ENCODE measurements at regions not wholly inside any gene's neighbourhood (a gene's known extent, or its start where the extent isn't known, plus 50 kb on each side); places are given as distances from the start of the nearest gene placed in this dataset.

DNA sequence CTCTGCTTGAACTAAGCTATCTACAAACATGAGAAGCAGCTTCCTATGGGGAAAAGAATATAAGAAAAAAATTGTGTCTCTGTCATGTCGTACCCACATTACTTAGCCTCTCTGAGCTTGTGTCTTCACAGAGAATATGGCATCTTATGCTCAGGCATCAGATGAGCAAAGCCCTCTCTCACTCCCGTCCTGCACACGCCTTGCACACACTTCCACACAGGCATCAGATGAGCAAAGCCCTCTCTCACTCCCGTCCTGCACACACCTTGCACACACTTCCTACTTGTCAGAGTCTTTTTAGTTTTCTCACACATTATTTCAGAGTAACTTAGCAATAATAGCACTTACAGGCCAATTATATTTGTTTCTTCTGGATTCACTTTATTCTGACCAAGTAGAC lies 79.0 kb upstream of the DUSP22 start:
- TF ChIP-seq, protein P1, sequence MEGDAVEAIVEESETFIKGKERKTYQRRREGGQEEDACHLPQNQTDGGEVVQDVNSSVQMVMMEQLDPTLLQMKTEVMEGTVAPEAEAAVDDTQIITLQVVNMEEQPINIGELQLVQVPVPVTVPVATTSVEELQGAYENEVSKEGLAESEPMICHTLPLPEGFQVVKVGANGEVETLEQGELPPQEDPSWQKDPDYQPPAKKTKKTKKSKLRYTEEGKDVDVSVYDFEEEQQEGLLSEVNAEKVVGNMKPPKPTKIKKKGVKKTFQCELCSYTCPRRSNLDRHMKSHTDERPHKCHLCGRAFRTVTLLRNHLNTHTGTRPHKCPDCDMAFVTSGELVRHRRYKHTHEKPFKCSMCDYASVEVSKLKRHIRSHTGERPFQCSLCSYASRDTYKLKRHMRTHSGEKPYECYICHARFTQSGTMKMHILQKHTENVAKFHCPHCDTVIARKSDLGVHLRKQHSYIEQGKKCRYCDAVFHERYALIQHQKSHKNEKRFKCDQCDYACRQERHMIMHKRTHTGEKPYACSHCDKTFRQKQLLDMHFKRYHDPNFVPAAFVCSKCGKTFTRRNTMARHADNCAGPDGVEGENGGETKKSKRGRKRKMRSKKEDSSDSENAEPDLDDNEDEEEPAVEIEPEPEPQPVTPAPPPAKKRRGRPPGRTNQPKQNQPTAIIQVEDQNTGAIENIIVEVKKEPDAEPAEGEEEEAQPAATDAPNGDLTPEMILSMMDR (IDR thresholded peaks at IDR 0.05; ENCODE audit: control insufficient read depth, extremely low read depth, insufficient read depth) = no peak
- DNase-seq (ENCODE audit: low read depth) = no peak

DNA sequence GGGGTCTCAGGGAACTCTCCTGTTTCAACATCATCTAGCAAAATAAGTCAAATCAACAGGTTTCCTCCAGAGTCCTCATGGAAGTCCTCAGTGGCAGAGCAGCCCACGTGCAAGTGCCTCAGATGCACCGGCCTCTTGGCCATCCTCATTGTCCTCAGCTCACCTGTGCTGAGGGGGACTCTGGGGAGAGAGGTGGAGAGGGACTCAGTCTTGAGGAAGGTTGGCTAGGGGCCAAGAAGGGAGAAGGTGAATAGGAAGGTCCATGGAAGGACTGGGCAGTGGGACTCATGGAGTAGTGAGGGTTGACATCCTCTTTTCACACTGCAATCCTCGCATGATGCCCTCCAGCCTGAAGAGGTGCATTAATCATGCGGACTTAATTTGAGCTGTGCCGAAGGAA lies 77.9 kb upstream of the DUSP22 start:
- TF ChIP-seq, protein P1 (IDR thresholded peaks at IDR 0.05; ENCODE audit: control insufficient read depth, extremely low read depth, insufficient read depth) = no peak
- no peak for DNase-seq (ENCODE audit: low read depth)
- H3K4me3 ChIP-seq (ENCODE audit: low read depth, low read length) = no peak overlapping the region

More for the DNA sequence above, 79.0 kb upstream of the DUSP22 start:
- H3K4me3 ChIP-seq (ENCODE audit: low read depth, low read length) = no peak overlapping the region

DNA sequence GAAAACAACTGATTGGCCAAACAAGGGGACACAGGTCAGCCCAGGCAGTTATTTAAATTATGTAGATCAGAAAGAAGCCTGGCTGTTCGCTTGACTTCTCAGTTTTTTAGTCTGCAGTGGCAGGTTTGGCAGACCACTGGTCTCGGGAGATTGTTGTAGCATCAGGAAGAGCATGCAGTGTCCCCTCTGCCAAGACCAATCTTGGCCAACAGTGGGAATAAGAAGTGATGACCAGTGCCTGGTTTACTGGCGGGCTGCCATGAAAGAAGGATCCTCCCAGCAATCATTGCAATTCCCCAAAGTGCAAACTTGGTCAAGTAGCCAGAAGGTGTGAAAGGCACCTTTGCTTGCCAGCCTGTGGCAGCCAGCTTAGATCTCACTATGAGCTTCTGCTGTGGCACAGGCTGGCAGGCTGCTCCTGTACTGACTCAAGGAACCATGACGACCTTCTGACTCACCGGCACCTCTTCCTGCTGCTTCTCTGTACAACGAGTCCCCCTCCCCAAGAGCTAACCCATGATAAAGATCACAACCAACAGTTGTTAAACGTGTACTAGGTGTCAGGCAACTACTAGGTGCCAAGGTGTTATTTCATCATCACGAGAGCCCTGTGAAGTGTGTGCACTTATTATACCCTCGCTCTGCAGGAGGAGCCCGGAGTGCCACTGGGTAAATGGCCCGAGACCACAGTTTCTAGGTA lies 76.8 kb upstream of the DUSP22 start:
- TF ChIP-seq, protein P1 (IDR thresholded peaks at IDR 0.05; ENCODE audit: control insufficient read depth, extremely low read depth, insufficient read depth) = no peak
- peak; percentile 37 for DNase-seq (ENCODE audit: low read depth)
- H3K4me3 ChIP-seq (ENCODE audit: low read depth, low read length) = no peak overlapping the region

DNA sequence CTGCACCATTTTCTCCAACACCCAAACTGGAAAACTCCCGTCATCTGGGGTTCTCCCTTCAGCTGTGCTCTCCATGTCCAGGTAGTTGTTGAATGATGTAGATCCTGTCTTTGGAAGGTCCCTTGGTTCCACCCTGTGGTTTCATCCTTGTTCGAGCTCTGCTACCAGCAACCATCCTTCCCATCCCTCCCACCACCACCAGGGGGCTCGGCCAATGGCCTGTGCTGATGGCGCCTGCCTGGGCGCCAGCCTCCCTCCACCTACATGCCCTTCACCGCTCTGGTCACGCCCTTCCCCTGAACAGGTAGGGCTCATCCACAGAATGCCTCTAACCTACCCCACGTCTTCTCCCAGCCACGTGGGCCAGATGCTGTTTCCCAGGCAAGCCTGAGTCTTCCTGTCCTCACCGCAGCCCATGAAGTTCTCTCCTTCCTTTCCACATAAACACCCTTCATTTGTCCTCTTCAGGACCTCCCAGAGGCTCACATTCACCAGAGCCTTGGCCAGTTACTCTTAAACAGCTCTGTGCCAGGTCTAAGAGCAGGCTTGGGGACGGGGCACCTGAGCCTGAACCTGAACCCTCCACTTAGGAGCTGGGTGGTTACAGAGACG lies 75.1 kb upstream of the DUSP22 start:
- no peak overlapping the region for H3K4me3 ChIP-seq (ENCODE audit: low read depth, low read length)
- TF ChIP-seq, protein P1 (IDR thresholded peaks at IDR 0.05; ENCODE audit: control insufficient read depth, extremely low read depth, insufficient read depth) = peak; percentile 33; the same call in 1 of the 2 replicates
- no peak for DNase-seq (ENCODE audit: low read depth)

DNA sequence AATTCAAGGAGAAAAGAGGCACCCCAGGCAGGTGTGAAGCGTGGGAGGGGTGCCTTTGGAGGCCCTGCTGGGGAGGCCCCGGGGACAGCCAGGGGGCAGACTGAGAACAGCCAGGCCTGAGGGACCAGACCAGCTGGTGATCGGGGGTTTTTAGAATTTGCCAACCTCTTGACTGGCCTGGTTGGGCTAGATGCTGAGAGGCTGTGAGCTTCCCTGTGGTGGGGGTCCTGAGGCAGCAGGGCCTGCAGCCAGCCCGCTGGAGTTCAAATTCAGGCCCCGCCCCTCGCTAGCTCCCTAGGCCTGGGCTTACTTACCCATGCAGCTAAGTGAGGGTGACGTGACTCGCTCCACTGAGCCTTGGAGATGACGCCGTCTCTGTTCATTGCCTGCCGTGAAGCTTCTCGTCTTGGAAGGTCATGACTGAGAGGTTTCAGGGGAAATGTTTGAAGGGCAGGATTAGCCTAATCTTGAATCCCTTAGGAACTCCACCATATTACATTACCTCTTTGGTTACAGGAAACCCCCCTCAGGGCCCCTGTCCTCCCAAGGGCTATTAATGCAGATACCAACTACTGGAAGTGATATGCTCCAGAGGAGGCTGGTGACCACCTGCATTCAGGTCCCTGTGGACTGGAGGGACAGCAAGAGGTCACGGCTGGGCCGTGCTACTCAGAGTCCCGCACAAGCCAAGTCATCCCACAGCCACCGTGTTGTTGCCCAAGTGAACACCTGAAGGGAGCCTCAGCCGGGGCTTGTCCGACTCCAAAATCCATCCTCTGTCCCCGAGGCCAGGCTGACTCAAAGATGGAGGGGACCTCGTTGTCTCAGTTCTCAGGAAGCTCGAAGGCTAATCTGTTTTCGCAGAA lies 73.9 kb upstream of the DUSP22 start:
- DNase-seq (ENCODE audit: low read depth) = no peak
- TF ChIP-seq, protein P1 (IDR thresholded peaks at IDR 0.05; ENCODE audit: control insufficient read depth, extremely low read depth, insufficient read depth) = no peak
- no peak overlapping the region for H3K4me3 ChIP-seq (ENCODE audit: low read depth, low read length)

DNA sequence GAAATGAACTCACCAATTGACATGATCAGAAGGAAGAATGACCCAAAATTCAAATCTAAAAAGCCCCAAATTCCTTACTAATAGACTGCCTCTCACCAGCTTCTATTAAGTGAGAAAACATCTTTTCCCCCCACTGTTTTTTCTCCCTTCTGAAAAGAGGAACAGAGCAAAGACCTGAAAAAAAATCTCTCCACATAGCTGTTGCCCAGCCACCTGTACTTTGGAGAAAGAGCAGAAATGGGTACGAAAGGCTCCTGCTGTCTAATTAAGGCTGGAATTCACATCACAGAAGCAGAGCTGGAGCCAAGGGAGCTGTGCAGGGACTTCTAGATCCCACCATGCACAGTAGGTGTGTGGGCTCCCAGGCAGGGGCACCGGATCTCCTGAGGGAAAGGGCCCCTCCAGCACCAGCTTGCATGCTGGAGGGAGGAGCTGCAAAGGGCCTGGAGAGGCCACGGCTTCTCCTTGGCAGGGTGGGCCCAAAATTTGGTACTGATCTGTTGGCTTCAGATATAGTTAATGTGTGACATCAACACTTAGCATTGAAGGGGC lies 73.2 kb upstream of the DUSP22 start:
- TF ChIP-seq, protein P1 (IDR thresholded peaks at IDR 0.05; ENCODE audit: control insufficient read depth, extremely low read depth, insufficient read depth) = no peak
- DNase-seq (ENCODE audit: low read depth) = no peak
- H3K4me3 ChIP-seq (ENCODE audit: low read depth, low read length) = no peak overlapping the region

Data from LNCaP clone FGC (cell line).